LNCAP (cell line): ENCODE measurements at regions not wholly inside any gene's neighbourhood (a gene's known extent, or its start where the extent isn't known, plus 50 kb on each side); places are given as distances from the start of the nearest gene placed in this dataset.

Experiments
- TF ChIP-seq, protein P1 (sequence below): fragments of 450-650 bp; IDR thresholded peaks from 2 replicates; pipeline ENCODE4 v1.5.1; 2017; ENCODE audit warnings: mild to moderate bottlenecking

DNA sequence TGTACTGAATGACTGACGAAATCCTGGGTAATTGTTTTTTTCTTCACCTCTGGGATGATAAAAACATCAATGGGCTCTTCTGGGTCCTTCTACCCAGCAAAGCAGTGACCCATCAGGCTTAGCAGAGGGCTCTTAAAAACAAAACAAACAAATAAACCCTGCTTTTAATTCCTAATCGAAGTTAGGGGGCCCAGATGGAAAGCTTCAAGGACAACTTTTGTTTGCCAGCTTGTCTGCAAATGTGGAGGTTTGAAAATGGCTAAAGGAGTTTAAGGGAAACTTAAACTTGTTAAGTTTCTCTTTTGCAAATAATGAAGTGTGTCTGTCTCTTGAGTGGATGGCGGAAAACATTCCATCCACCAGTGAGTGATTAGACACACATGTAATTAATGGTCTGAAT, 327.2 kb downstream of the SATB2 start:
- TF ChIP-seq, protein P1, sequence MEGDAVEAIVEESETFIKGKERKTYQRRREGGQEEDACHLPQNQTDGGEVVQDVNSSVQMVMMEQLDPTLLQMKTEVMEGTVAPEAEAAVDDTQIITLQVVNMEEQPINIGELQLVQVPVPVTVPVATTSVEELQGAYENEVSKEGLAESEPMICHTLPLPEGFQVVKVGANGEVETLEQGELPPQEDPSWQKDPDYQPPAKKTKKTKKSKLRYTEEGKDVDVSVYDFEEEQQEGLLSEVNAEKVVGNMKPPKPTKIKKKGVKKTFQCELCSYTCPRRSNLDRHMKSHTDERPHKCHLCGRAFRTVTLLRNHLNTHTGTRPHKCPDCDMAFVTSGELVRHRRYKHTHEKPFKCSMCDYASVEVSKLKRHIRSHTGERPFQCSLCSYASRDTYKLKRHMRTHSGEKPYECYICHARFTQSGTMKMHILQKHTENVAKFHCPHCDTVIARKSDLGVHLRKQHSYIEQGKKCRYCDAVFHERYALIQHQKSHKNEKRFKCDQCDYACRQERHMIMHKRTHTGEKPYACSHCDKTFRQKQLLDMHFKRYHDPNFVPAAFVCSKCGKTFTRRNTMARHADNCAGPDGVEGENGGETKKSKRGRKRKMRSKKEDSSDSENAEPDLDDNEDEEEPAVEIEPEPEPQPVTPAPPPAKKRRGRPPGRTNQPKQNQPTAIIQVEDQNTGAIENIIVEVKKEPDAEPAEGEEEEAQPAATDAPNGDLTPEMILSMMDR = no peak

DNA sequence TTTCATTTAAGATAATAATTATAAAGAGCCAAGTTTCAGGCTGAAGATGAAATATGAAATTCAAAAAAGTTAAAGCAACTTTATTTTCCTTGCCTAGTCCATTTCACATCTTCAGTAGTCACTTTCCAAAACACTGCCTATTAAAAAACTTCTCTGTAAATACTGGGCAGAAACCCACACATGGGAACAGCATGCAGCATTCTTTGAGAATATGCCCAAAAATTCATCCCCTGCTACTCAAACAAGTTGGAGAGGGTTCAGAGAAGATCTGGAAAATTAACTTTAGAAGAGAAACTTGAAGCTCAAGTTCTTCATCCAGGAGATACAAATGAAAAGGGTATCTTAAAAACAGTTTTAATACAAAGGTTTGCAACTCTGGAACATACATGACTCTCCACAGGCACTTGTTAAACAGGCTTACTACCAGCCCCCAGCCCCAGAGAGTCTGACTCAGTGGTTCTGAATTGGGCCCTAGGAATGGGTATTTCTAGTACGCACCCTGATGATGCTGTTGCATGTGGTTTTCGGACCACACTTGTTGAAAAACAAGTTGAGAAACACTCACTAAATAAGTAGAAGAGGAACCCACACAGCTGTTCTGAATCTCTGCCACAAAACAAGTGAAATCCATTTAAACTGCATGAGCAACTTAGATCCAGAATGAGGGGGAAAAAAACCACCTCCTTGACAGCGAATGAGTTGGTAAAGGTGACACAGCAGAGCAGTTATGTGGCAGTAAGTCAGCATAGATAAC, 329.1 kb downstream of the SATB2 start:
- TF ChIP-seq, protein P1 = no peak

DNA sequence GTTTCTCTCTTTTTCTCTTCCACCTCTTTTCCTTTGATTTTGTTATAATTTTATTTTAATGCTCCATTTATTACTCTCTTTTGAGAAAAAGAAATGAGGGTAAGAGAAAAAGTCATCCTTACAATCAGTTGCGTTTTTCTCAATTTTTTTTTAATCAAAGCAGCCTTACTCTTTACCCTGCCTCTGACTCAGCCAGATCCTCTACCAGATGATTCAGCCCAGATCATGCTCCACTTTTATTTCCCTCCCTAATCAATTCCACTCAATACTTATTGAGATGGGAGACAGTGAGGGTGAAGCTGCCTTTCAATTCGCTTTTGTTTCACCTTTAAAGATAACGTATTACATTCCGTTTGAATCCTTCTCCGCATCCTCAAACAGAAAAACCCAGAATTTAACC, 337.9 kb downstream of the SATB2 start:
- TF ChIP-seq, protein P1 = no peak

DNA sequence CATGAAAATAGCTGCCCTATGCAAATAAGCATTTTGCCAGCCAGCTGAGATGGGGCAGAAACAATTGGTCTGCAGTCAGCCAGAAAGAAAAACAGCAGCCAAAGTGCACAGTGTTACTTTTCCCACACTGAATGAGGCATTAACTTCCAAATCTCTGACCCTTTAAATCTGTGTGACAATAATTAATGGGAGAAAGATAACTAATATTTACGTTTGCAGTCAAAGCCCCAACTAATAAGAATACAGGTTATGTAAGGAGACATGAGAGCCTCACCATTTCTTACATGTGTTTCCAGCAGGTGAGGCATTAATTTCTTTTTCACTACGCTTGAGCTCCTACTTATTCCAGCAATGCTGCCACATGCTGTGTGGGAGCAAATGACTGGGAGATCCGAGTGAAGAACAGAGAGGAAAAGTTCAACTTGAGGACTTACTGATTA, 339.0 kb downstream of the SATB2 start:
- TF ChIP-seq, protein P1 = no peak

DNA sequence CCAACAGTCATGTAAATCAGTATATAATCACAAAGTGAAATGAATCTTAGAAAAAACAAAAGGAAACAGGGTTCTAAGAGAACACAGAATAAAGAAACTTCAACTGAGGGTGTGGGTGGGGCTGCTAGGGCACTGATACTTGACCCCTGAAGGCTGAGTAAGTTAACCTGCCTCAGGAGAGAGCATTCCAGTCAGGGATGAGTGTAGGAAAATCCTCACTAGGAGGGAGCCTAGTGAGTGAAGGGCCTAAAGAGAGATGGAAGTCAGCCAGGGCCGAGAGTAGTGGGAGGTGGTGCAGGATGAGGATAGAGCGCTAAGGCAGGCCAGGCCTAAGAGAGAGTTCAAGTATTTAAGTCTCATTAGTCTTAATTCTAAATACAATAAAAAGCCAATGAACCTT, 342.6 kb downstream of the SATB2 start:
- TF ChIP-seq, protein P1 = no peak

DNA sequence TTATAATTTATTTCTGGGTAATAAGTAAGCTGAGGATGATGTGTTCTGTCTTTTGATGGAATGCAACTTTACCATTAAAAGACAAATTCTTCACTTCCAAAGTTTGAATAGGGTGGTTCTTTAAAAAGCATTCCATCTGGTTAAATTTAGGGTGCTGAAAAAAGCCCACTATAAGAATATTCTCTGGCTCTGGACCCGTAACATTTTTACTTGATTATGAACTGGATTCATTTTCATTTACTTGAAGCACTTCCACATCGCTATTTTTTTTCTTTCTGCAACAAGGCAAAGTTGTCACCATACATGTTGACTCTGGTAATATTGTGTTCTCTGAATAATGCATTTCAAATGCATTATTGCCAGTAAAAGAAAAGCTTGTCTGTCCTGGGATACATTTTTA, 344.6 kb downstream of the SATB2 start:
- TF ChIP-seq, protein P1 = no peak

DNA sequence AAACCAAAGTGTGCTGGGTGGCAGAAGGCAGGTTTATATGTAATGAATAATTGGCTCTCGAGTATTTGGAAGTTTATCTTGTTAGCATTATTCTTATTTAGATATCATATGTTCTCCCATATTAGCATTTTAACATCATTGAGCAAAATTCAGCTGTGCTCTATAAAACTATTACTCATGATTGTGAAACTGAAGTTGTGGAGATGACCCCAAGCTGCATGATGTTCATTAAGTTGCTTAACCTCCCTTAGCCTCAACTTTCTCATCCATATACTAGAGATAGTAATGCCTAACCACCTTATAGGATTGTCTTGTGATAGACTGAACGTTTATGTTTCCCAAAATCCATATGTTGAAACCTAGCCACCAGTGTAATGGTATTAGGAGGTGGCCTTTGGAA, 346.3 kb downstream of the SATB2 start:
- TF ChIP-seq, protein P1 = no peak

DNA sequence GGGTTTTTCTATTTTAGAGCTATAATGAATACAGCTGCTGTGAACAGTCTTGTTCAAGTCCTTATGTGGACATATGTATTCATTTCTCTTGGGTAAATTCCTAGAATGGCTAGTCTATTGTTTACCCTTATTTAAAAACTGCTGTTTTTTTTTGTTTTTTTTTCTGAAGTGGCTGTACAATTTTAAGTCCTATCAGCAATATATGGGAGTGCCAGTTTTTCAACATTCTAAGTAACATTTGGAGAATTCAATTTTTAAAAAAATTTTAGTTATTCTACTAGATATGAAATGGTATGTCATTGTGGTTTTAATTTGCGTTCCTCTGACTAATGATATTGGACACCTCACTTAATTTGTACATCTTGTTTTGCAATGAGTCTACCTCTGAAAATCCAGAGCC, 349.7 kb downstream of the SATB2 start:
- TF ChIP-seq, protein P1 = no peak
